ENCODE measurements at regions not wholly inside any gene's neighbourhood (a gene's known extent, or its start where the extent isn't known, plus 50 kb on each side); places are given as distances from the start of the nearest gene placed in this dataset.

DNA sequence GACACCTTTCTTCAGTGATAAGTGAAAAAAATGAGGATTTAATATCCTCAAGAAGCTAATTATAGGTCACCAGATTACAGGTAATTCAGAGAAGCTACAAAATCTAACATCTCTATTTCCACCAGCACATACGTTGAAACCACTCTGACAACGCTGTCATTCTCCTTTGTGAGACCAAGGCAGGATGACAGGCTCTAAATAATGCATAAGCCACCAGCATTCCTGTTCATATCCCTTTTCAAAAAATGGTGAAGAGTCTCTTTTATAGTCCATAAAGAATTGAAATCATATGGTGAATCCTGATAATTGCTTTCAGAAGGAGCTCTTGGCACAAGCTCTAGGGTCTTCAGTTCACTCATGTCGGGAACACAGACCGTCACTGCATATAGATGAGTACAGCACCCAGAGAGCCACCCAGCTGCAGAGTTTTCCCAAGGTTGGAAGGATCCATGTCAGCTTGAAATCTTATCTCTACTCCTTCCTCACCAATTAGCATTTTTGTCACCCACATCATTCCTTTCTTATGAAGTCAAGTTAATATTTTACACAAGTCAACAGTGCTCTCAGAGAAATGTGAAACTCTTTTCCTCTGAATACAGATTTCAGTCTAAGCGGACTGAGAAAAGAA, 431.4 kb downstream of the TBC1D4 start:
- H3K27ac ChIP-seq: no peak overlapping the region
- no peaks in the 10 kb centered on the region for H3K27me3 ChIP-seq (ENCODE audit: insufficient read depth, low read depth)
- H2AFZ ChIP-seq (ENCODE audit: low read depth): no peak overlapping the region
- H3K4me2 ChIP-seq: no peak overlapping the region
- TF ChIP-seq, protein P1, sequence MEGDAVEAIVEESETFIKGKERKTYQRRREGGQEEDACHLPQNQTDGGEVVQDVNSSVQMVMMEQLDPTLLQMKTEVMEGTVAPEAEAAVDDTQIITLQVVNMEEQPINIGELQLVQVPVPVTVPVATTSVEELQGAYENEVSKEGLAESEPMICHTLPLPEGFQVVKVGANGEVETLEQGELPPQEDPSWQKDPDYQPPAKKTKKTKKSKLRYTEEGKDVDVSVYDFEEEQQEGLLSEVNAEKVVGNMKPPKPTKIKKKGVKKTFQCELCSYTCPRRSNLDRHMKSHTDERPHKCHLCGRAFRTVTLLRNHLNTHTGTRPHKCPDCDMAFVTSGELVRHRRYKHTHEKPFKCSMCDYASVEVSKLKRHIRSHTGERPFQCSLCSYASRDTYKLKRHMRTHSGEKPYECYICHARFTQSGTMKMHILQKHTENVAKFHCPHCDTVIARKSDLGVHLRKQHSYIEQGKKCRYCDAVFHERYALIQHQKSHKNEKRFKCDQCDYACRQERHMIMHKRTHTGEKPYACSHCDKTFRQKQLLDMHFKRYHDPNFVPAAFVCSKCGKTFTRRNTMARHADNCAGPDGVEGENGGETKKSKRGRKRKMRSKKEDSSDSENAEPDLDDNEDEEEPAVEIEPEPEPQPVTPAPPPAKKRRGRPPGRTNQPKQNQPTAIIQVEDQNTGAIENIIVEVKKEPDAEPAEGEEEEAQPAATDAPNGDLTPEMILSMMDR (conservative IDR thresholded peaks at IDR 0.05; ENCODE audit: low read depth, low read length): no peak
- H4K20me1 ChIP-seq (ENCODE audit: insufficient read depth): no peaks in the 10 kb centered on the region
- no peak overlapping the region for H3K9ac ChIP-seq
- H3K4me1 ChIP-seq (ENCODE audit: low read depth, poor library complexity, severe bottlenecking): no peaks in the 10 kb centered on the region
- H3K4me3 ChIP-seq (IDR thresholded peaks at IDR 0.05; ENCODE audit: insufficient read depth, low read depth, low read length): no peak overlapping the region
- no peaks in the 10 kb centered on the region for H3K36me3 ChIP-seq (ENCODE audit: insufficient read depth)
- H3K79me2 ChIP-seq (ENCODE audit: insufficient read depth, low read depth): no peaks in the 10 kb centered on the region

DNA sequence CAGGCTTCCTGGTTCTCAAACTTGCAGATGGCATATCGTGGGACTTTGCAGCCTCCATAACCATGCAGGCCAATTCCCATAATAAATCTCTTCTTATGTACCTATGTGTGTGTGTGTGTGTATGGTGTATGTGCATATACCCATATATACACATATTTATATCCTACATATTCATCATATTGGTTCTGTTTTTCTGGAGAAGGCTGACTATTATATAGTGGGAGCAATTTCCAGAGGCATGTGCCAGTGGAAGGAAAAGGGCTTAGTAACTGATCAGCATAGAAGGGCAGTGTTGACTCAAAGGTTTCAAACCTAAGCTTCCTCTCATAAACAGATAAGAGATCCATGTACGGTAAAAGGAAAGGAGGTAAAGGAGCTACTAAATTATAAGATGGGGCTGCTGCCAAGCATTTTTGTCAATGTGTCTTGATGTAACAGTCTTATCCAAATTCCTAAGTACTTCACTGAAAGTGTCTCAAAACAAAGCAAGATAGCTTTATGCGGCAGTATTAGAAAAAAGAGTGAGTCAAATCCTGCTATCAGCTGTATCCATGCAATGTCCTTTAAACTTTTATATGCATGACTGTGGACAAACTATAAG, 432.1 kb downstream of the TBC1D4 start:
- H3K27ac ChIP-seq: no peak overlapping the region
- TF ChIP-seq, protein P1 (conservative IDR thresholded peaks at IDR 0.05; ENCODE audit: low read depth, low read length): no peak
- no peaks in the 10 kb centered on the region for H3K36me3 ChIP-seq (ENCODE audit: insufficient read depth)
- H3K4me3 ChIP-seq (IDR thresholded peaks at IDR 0.05; ENCODE audit: insufficient read depth, low read depth, low read length): no peak overlapping the region
- no peaks in the 10 kb centered on the region for H4K20me1 ChIP-seq (ENCODE audit: insufficient read depth)
- no peak overlapping the region for H3K9ac ChIP-seq
- no peak overlapping the region for H2AFZ ChIP-seq (ENCODE audit: low read depth)
- H3K4me2 ChIP-seq: no peak overlapping the region
- no peaks in the 10 kb centered on the region for H3K79me2 ChIP-seq (ENCODE audit: insufficient read depth, low read depth)
- H3K4me1 ChIP-seq (ENCODE audit: low read depth, poor library complexity, severe bottlenecking): no peaks in the 10 kb centered on the region
- H3K27me3 ChIP-seq (ENCODE audit: insufficient read depth, low read depth): no peaks in the 10 kb centered on the region

DNA sequence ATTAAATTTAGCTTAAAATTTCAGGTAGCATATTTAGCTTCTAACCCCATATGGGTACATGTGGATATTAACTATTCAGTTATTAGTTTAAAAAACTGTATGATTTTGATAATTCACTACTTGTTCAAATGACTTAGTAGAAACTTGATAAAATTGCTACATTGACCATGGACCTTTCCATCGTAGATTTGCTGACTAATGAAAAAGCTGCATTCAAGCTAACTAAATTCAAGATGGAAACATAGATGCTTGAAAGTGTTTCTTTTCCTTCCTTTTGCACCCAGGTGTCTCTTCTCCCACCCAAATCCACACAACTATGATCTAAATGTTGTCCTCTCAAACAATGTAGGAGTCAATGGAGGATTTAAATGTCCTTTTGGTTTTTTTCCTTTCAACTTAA, 439.2 kb downstream of the TBC1D4 start:
- Histone ChIP-seq H3K9ac (no peak overlapping the region), H3K27me3 (ENCODE audit: insufficient read depth, low read depth) (no peaks in the 10 kb centered on the region), H2AFZ (ENCODE audit: low read depth) (no peak overlapping the region), H3K4me1 (ENCODE audit: low read depth, poor library complexity, severe bottlenecking) (no peaks in the 10 kb centered on the region), H3K27ac (no peak overlapping the region), H3K4me3 (IDR thresholded peaks at IDR 0.05; ENCODE audit: insufficient read depth, low read depth, low read length) (no peak overlapping the region), H3K79me2 (ENCODE audit: insufficient read depth, low read depth) (no peaks in the 10 kb centered on the region), H3K4me2 (no peak overlapping the region), H3K36me3 (ENCODE audit: insufficient read depth) (no peaks in the 10 kb centered on the region), H4K20me1 (ENCODE audit: insufficient read depth) (no peaks in the 10 kb centered on the region)
- TF ChIP-seq, protein P1 (conservative IDR thresholded peaks at IDR 0.05; ENCODE audit: low read depth, low read length): no peak

DNA sequence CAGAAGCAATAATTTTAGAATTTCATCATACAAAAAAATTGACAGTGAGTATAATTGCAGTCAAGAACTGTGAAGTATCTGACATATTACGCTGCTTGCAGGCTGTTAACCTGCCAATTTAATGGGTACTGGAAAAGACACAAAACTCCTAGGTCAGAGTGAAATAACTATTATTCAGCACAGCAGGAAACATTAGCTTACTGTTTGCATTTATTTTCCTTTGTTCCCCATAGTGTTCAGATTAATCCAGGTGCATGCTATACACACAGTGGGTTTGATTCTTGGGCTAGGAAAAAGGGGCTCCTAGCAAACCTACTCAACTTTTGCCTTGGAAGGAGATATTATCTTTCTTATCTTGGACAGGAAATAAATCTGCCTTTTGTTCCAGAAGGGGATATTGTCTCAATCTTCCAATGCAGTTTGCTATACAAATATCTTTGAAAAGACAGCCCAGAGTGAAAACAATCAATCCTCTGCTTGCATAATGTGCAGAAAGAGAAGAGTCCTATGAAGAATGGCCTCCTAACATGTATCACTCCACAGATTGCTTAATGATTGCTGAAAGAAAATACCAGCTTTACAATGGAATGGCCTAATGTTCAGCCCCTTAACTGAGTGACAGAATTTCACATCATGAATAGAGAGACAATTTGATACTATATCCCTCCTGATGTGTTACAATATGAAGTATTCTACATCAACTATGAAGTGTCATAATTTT, 443.4 kb downstream of the TBC1D4 start:
- Histone ChIP-seq H3K4me3 (IDR thresholded peaks at IDR 0.05; ENCODE audit: insufficient read depth, low read depth, low read length) (no peak overlapping the region), H3K9ac (no peak overlapping the region), H3K36me3 (ENCODE audit: insufficient read depth) (no peaks in the 10 kb centered on the region), H3K27me3 (ENCODE audit: insufficient read depth, low read depth) (no peaks in the 10 kb centered on the region), H4K20me1 (ENCODE audit: insufficient read depth) (no peaks in the 10 kb centered on the region), H3K27ac (no peak overlapping the region), H3K4me2 (no peak overlapping the region), H2AFZ (ENCODE audit: low read depth) (no peak overlapping the region), H3K4me1 (ENCODE audit: low read depth, poor library complexity, severe bottlenecking) (no peaks in the 10 kb centered on the region), H3K79me2 (ENCODE audit: insufficient read depth, low read depth) (no peaks in the 10 kb centered on the region)
- TF ChIP-seq, protein P1 (conservative IDR thresholded peaks at IDR 0.05; ENCODE audit: low read depth, low read length): no peak

All from KMS-11 (cell line).